Neural progenitor cell (in vitro differentiated cells): ENCODE measurements at regions not wholly inside any gene's neighbourhood (a gene's known extent, or its start where the extent isn't known, plus 50 kb on each side); places are given as distances from the start of the nearest gene placed in this dataset.

Experiments
- DNase-seq: peaks from one replicate; pipeline ENCODE4 v3.0.0-alpha.2; 2016; ENCODE audit warnings: low spot score
- H2AFZ ChIP-seq: fragments of 200-600 bp; sonication (generic); replicated peaks from 2 replicates; pipeline ENCODE4 v1.6.1; 2016; ENCODE audit warnings: antibody characterized with exemption
- H3F3A ChIP-seq: fragments of 200-600 bp; sonication (generic); 2 replicates; pipeline ENCODE4 v1.6.1; 2016; ENCODE audit warnings: antibody characterized with exemption, low read depth
- H3K27ac ChIP-seq: fragments of 200-600 bp; sonication (generic); 2 replicates; pipeline ENCODE4 v1.5.1; 2016; ENCODE audit warnings: mild to moderate bottlenecking
- H3K27me3 ChIP-seq: fragments of 200-600 bp; sonication (generic); 2 replicates; pipeline ENCODE4 v1.6.1; 2016; ENCODE audit warnings: mild to moderate bottlenecking, moderate library complexity
- H3K36me3 ChIP-seq: fragments of 200-600 bp; sonication (generic); 2 replicates; pipeline ENCODE4 v1.5.1; 2016
- H3K4me1 ChIP-seq: fragments of 200-600 bp; sonication (generic); 2 replicates; pipeline ENCODE4 v1.6.1; 2016; ENCODE audit warnings: mixed run types
- H3K4me2 ChIP-seq: fragments of 200-600 bp; sonication (generic); 2 replicates; pipeline ENCODE4 v1.6.1; 2016
- H3K4me3 ChIP-seq: fragments of 200-600 bp; sonication (generic); 2 replicates; pipeline ENCODE4 v1.5.1; 2016
- H3K79me2 ChIP-seq: fragments of 200-600 bp; sonication (generic); 2 replicates; pipeline ENCODE4 v1.6.1; 2016; ENCODE audit warnings: low read depth
- H3K9ac ChIP-seq: fragments of 200-600 bp; sonication (generic); 2 replicates; pipeline ENCODE4 v1.6.1; 2016
- H3K9me3 ChIP-seq: fragments of 200-600 bp; sonication (generic); 2 replicates; pipeline ENCODE4 v1.5.1; 2016; ENCODE audit warnings: low read depth
- H4K20me1 ChIP-seq: fragments of 200-600 bp; sonication (generic); 2 replicates; pipeline ENCODE4 v1.6.1; 2016; ENCODE audit warnings: low read depth
- H3K27ac Mint-ChIP-seq: 3 replicates; pipeline ENCODE4 v1.8.0; 2021; ENCODE audit warnings: mixed read lengths
- H3K27me3 Mint-ChIP-seq: 2 replicates; pipeline ENCODE4 v1.8.0; 2022; ENCODE audit warnings: low read depth, mild to moderate bottlenecking, inconsistent platforms, moderate library complexity, mixed read lengths; ENCODE audit not compliant: insufficient read depth
- H3K36me3 Mint-ChIP-seq: 3 replicates; pipeline ENCODE4 v1.8.0; 2021; ENCODE audit warnings: mixed read lengths
- H3K4me1 Mint-ChIP-seq: 3 replicates; pipeline ENCODE4 v1.8.0; 2021; ENCODE audit warnings: mixed read lengths
- H3K4me3 Mint-ChIP-seq: 3 replicates; pipeline ENCODE4 v1.8.0; 2021; ENCODE audit warnings: mild to moderate bottlenecking, moderate library complexity, mixed read lengths
- H3K9me3 Mint-ChIP-seq: 3 replicates; pipeline ENCODE4 v1.8.0; 2020; ENCODE audit warnings: mixed read lengths
- EZH2 ChIP-seq: fragments of 200-600 bp; sonication (generic); IDR thresholded peaks from 2 replicates; pipeline ENCODE4 v1.6.1; 2017; ENCODE audit warnings: antibody characterized with exemption, mild to moderate bottlenecking, moderate library complexity
- EZH2phosphoT487 ChIP-seq: fragments of 200-600 bp; sonication (generic); IDR thresholded peaks from 2 replicates; pipeline ENCODE4 v1.6.1; 2017; ENCODE audit warnings: antibody characterized with exemption
- TF ChIP-seq, protein P1 (sequence below): fragments of 200-600 bp; sonication (generic); IDR thresholded peaks from 2 replicates; pipeline ENCODE4 v1.5.1; 2017; ENCODE audit warnings: antibody characterized with exemption, mild to moderate bottlenecking

DNA sequence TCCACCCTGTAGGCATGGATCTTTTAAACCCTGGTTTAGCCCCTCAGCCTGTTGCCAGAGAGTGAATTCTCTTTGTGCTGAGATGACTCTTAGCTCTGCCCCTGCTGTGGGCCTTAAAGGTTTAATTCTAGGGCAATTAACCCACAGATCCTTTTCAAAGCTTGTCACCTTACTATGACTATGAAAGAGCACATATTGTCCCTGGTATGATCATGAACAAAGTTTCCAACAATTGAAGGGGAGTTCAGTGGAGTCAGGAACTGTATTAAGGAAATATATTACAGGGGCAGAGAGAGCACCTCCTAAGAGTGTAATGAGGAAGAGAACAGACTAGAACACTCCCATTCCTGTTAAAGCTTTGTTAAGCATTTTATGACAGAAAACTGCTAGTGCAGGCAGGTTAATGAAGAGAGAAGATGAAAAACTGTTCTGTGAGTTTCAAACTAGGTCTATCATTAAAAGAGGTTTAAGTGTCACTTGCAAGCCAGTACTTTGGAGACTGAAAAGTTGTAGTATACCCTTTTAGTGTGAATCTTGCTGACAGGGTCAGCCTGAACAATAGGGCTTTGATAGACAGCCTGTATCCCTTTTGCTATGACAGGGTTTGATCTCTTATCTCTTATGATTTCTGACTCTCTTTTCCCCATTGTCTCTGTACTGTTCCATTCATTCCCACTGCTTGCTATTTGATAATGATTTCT is 104.2 kb upstream of the ELL2 start:
- Mint-ChIP-seq H3K27me3 (peaks cover 12% of the 10 kb centered on the region), H3K9me3 (peaks cover 3% of the 10 kb centered on the region), H3K4me1 (peaks cover 31% of the 10 kb centered on the region), H3K36me3 (no peaks in the 10 kb centered on the region), H3K4me3 (no peak overlapping the region), H3K27ac (no peak overlapping the region)
- Histone ChIP-seq H3K4me2 (peak overlapping the region; percentile 72), H3K79me2 (no peaks in the 10 kb centered on the region), H4K20me1 (peaks cover 5% of the 10 kb centered on the region), H3F3A (peaks cover 9% of the 10 kb centered on the region), H3K27me3 (no peaks in the 10 kb centered on the region), H3K9me3 (no peaks in the 10 kb centered on the region), H3K4me3 (peak overlapping the region; percentile 7), H3K9ac (no peak overlapping the region), H3K4me1 (peaks cover 25% of the 10 kb centered on the region), H3K27ac (peak overlapping the region; percentile 42), H3K36me3 (no peaks in the 10 kb centered on the region), H2AFZ (no peak overlapping the region)
- peak; percentile 79 for DNase-seq
- TF ChIP-seq, protein P1, sequence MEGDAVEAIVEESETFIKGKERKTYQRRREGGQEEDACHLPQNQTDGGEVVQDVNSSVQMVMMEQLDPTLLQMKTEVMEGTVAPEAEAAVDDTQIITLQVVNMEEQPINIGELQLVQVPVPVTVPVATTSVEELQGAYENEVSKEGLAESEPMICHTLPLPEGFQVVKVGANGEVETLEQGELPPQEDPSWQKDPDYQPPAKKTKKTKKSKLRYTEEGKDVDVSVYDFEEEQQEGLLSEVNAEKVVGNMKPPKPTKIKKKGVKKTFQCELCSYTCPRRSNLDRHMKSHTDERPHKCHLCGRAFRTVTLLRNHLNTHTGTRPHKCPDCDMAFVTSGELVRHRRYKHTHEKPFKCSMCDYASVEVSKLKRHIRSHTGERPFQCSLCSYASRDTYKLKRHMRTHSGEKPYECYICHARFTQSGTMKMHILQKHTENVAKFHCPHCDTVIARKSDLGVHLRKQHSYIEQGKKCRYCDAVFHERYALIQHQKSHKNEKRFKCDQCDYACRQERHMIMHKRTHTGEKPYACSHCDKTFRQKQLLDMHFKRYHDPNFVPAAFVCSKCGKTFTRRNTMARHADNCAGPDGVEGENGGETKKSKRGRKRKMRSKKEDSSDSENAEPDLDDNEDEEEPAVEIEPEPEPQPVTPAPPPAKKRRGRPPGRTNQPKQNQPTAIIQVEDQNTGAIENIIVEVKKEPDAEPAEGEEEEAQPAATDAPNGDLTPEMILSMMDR = no peak

DNA sequence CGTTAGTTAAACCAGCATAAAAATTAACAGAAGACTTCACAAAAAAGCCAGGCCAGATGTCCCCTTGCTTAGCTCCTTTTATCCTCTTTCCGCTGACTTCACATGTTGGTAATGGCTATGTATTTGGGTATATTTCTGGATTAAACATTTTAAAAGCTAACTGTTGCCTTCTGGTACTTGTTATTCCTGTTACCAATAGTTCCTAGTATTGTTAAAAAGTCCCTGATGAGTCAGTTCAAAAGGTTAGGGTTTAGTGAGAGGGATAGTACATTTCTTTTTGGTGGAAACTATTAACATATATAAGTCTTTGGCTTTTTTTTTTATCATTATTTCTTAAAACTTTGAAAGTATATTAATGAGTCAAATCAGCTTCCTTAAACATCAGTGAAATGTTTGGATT is 103.2 kb upstream of the ELL2 start:
- Mint-ChIP-seq H3K9me3 (peaks cover 3% of the 10 kb centered on the region), H3K27ac (no peak overlapping the region), H3K36me3 (no peaks in the 10 kb centered on the region), H3K4me3 (no peak overlapping the region), H3K4me1 (peaks cover 31% of the 10 kb centered on the region), H3K27me3 (peaks cover 13% of the 10 kb centered on the region)
- Histone ChIP-seq H4K20me1 (peaks cover 5% of the 10 kb centered on the region), H3K9me3 (no peaks in the 10 kb centered on the region), H3K36me3 (no peaks in the 10 kb centered on the region), H3K79me2 (no peaks in the 10 kb centered on the region), H3K9ac (no peak overlapping the region), H3K4me2 (no peak overlapping the region), H3F3A (peaks cover 9% of the 10 kb centered on the region), H3K4me3 (no peak overlapping the region), H3K27me3 (no peaks in the 10 kb centered on the region), H3K27ac (no peak overlapping the region), H2AFZ (no peak overlapping the region), H3K4me1 (peaks cover 25% of the 10 kb centered on the region)
- no peak for DNase-seq
- TF ChIP-seq EZH2phosphoT487 (no peak), EZH2 (no peak)
- TF ChIP-seq, protein P1 = no peak

DNA sequence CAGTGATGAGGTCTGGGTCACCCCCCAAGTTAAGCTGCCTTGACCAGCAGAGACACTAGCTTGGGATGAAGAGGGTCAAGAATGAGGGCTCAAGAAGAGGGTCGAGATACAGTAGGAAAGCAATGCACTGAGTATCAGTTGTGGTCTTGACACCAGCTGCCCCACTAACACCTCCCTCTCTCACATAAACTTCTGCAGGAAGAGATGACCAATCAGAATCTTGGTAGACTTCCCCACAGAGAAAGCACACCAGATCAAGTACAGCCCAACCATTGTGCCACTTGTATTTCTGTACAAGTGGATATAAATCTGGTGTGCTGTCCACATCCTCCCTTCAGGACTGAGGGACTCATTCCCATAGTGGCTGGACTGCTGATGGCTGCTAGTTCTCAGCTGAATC is 101.2 kb upstream of the ELL2 start:
- Mint-ChIP-seq H3K4me3 (no peak overlapping the region), H3K4me1 (peaks cover 28% of the 10 kb centered on the region), H3K27ac (no peak overlapping the region), H3K9me3 (peaks cover 3% of the 10 kb centered on the region), H3K27me3 (peaks cover 13% of the 10 kb centered on the region), H3K36me3 (no peaks in the 10 kb centered on the region)
- H3K9me3 ChIP-seq = no peaks in the 10 kb centered on the region
- H3K9ac ChIP-seq = no peak overlapping the region
- H3K4me3 ChIP-seq = no peak overlapping the region
- H4K20me1 ChIP-seq = peaks cover 5% of the 10 kb centered on the region
- peaks cover 33% of the 10 kb centered on the region for H3K4me1 ChIP-seq
- H3K27ac ChIP-seq = no peak overlapping the region
- TF ChIP-seq EZH2 = no peak
- no peak for TF ChIP-seq EZH2phosphoT487
- TF ChIP-seq, protein P1 = no peak
- H3F3A ChIP-seq = peaks cover 9% of the 10 kb centered on the region
- no peaks in the 10 kb centered on the region for H3K36me3 ChIP-seq
- no peaks in the 10 kb centered on the region for H3K27me3 ChIP-seq
- H3K79me2 ChIP-seq = no peaks in the 10 kb centered on the region
- H2AFZ ChIP-seq = no peak overlapping the region
- DNase-seq = no peak
- no peak overlapping the region for H3K4me2 ChIP-seq
